SJSA1 (cell line): ENCODE measurements at regions not wholly inside any gene's neighbourhood (a gene's known extent, or its start where the extent isn't known, plus 50 kb on each side); places are given as distances from the start of the nearest gene placed in this dataset.

Source experiments
- DNase-seq, 2 experiments: peaks; one replicate each; pipeline ENCODE4 v3.0.0-alpha.2; 2015 to 2020; ENCODE audit warnings: low spot score in 2 of 2, low read depth in 1 of 2
- H3K27ac ChIP-seq: fragments of 250-450 bp; sonication (Bioruptor Pico); 2 replicates; pipeline ENCODE4 v1.5.1; 2020; ENCODE audit warnings: mild to moderate bottlenecking, moderate library complexity
- H3K27me3 ChIP-seq: fragments of 250-450 bp; sonication (Bioruptor Pico); replicated peaks from 2 replicates; pipeline ENCODE4 v1.5.1; 2020; ENCODE audit warnings: mild to moderate bottlenecking, moderate library complexity
- H3K36me3 ChIP-seq: fragments of 250-450 bp; sonication (Bioruptor Pico); 2 replicates; pipeline ENCODE4 v1.5.1; 2020; ENCODE audit warnings: mild to moderate bottlenecking
- H3K4me1 ChIP-seq: fragments of 250-450 bp; sonication (Bioruptor Pico); replicated peaks from 2 replicates; pipeline ENCODE4 v1.6.1; 2021; ENCODE audit warnings: mild to moderate bottlenecking
- H3K4me3 ChIP-seq: fragments of 250-450 bp; sonication (Bioruptor Pico); 2 replicates; pipeline ENCODE4 v1.5.1; 2020; ENCODE audit warnings: mild to moderate bottlenecking
- H3K9me3 ChIP-seq: fragments of 250-450 bp; sonication (Bioruptor Pico); replicated peaks from 2 replicates; pipeline ENCODE4 v1.5.1; 2020; ENCODE audit warnings: mild to moderate bottlenecking

GRCh38 chr3:83039422-83039821 is 1278.0 kb upstream of the GBE1 start:
- Histone ChIP-seq H3K27ac (no peak overlapping the region), H3K36me3 (no peaks in the 10 kb centered on the region), H3K27me3 (no peaks in the 10 kb centered on the region), H3K9me3 (no peaks in the 10 kb centered on the region), H3K4me3 (no peak overlapping the region), H3K4me1 (no peaks in the 10 kb centered on the region)
- peak in 1 of 2 experiments; percentile 23 for DNase-seq

GRCh38 chr3:83035704-83036010 is 1274.2 kb upstream of the GBE1 start:
- no peaks in the 10 kb centered on the region for H3K27me3 ChIP-seq
- H3K4me3 ChIP-seq = no peak overlapping the region
- H3K4me1 ChIP-seq = no peaks in the 10 kb centered on the region
- H3K9me3 ChIP-seq = no peaks in the 10 kb centered on the region
- DNase-seq = no peak
- H3K27ac ChIP-seq = no peak overlapping the region
- no peaks in the 10 kb centered on the region for H3K36me3 ChIP-seq

- peak in 1 of 2 experiments; percentile 19 for DNase-seq
- Histone ChIP-seq H3K4me1 (no peaks in the 10 kb centered on the region), H3K4me3 (no peak overlapping the region), H3K27me3 (no peaks in the 10 kb centered on the region), H3K27ac (no peak overlapping the region), H3K36me3 (no peaks in the 10 kb centered on the region), H3K9me3 (no peaks in the 10 kb centered on the region)
Measured at GRCh38 chr3:83034806-83035703, 1273.6 kb upstream of the GBE1 start.

GRCh38 chr3:83033133-83033532 is 1271.7 kb upstream of the GBE1 start:
- H3K4me1 ChIP-seq = no peaks in the 10 kb centered on the region
- H3K9me3 ChIP-seq = no peaks in the 10 kb centered on the region
- no peaks in the 10 kb centered on the region for H3K36me3 ChIP-seq
- DNase-seq = no peak
- H3K4me3 ChIP-seq = no peak overlapping the region
- H3K27me3 ChIP-seq = no peaks in the 10 kb centered on the region
- H3K27ac ChIP-seq = no peak overlapping the region

GRCh38 chr3:83023086-83023485 is 1261.6 kb upstream of the GBE1 start:
- no peaks in the 10 kb centered on the region; the same call in 1 of the 2 replicates for H3K9me3 ChIP-seq

GRCh38 chr3:83011481-83011880 is 1250.0 kb upstream of the GBE1 start:
- Histone ChIP-seq H3K27me3 (no peaks in the 10 kb centered on the region), H3K4me1 (no peaks in the 10 kb centered on the region), H3K9me3 (no peaks in the 10 kb centered on the region; the same call in 1 of the 2 replicates), H3K4me3 (no peak overlapping the region), H3K36me3 (no peaks in the 10 kb centered on the region), H3K27ac (no peak overlapping the region)
- DNase-seq = no peak

More at GRCh38 chr3:83023086-83023485, 1261.6 kb upstream of the GBE1 start:
- no peak for DNase-seq
- H3K4me3 ChIP-seq = no peak overlapping the region
- H3K36me3 ChIP-seq = no peaks in the 10 kb centered on the region
- no peak overlapping the region for H3K27ac ChIP-seq
- no peaks in the 10 kb centered on the region for H3K27me3 ChIP-seq
- H3K4me1 ChIP-seq = no peaks in the 10 kb centered on the region

GRCh38 chr3:83003917-83004316 is 1242.5 kb upstream of the GBE1 start:
- no peak overlapping the region for H3K27ac ChIP-seq
- no peaks in the 10 kb centered on the region for H3K4me1 ChIP-seq
- no peak overlapping the region for H3K4me3 ChIP-seq
- peaks cover 2% of the 10 kb centered on the region; the same call in 1 of the 2 replicates for H3K9me3 ChIP-seq
- H3K27me3 ChIP-seq = no peaks in the 10 kb centered on the region
- no peaks in the 10 kb centered on the region for H3K36me3 ChIP-seq
- no peak for DNase-seq

- Histone ChIP-seq H3K36me3 (no peaks in the 10 kb centered on the region), H3K4me1 (no peaks in the 10 kb centered on the region), H3K4me3 (no peak overlapping the region), H3K9me3 (peaks cover 2% of the 10 kb centered on the region; the same call in 1 of the 2 replicates), H3K27ac (no peak overlapping the region), H3K27me3 (no peaks in the 10 kb centered on the region)
- no peak for DNase-seq
Measured at GRCh38 chr3:83002869-83003445, 1241.5 kb upstream of the GBE1 start.

GRCh38 chr3:82999777-83000176 is 1238.3 kb upstream of the GBE1 start:
- H3K27ac ChIP-seq = no peak overlapping the region
- no peak for DNase-seq

GRCh38 chr3:82978368-82978767 is 1216.9 kb upstream of the GBE1 start:
- H3K27ac ChIP-seq = no peak overlapping the region
- H3K27me3 ChIP-seq = no peaks in the 10 kb centered on the region
- H3K9me3 ChIP-seq = no peaks in the 10 kb centered on the region; the same call in 1 of the 2 replicates
- H3K4me3 ChIP-seq = no peak overlapping the region
- H3K4me1 ChIP-seq = no peaks in the 10 kb centered on the region
- DNase-seq = no peak
- no peaks in the 10 kb centered on the region for H3K36me3 ChIP-seq

More at GRCh38 chr3:82999777-83000176, 1238.3 kb upstream of the GBE1 start:
- Histone ChIP-seq H3K9me3 (0 out of 2 replicates have a peak, but pooled peaks cover 2% of the 10 kb centered on the region), H3K4me1 (no peaks in the 10 kb centered on the region), H3K27me3 (no peaks in the 10 kb centered on the region), H3K36me3 (no peaks in the 10 kb centered on the region), H3K4me3 (no peak overlapping the region)

GRCh38 chr3:82977871-82978270 is 1216.4 kb upstream of the GBE1 start:
- no peaks in the 10 kb centered on the region for H3K4me1 ChIP-seq
- no peak for DNase-seq
- no peaks in the 10 kb centered on the region for H3K36me3 ChIP-seq
- no peak overlapping the region for H3K27ac ChIP-seq
- H3K27me3 ChIP-seq = no peaks in the 10 kb centered on the region
- no peak overlapping the region for H3K4me3 ChIP-seq
- no peaks in the 10 kb centered on the region; the same call in 1 of the 2 replicates for H3K9me3 ChIP-seq

- no peak overlapping the region for H3K27ac ChIP-seq
- no peaks in the 10 kb centered on the region for H3K36me3 ChIP-seq
- no peaks in the 10 kb centered on the region for H3K4me1 ChIP-seq
- no peaks in the 10 kb centered on the region; the same call in 1 of the 2 replicates for H3K9me3 ChIP-seq
- H3K27me3 ChIP-seq = no peaks in the 10 kb centered on the region
- H3K4me3 ChIP-seq = no peak overlapping the region
- DNase-seq = no peak
Measured at GRCh38 chr3:82973791-82974190, 1212.3 kb upstream of the GBE1 start.

- Histone ChIP-seq H3K36me3 (no peaks in the 10 kb centered on the region), H3K4me3 (no peak overlapping the region)
Measured at GRCh38 chr3:82960379-82960778, 1198.9 kb upstream of the GBE1 start.

GRCh38 chr3:82957696-82958095 is 1196.3 kb upstream of the GBE1 start:
- Histone ChIP-seq H3K27ac (no peak overlapping the region), H3K36me3 (no peaks in the 10 kb centered on the region), H3K9me3 (0 out of 2 replicates have a peak, but pooled peaks cover 2% of the 10 kb centered on the region), H3K27me3 (no peaks in the 10 kb centered on the region), H3K4me1 (no peaks in the 10 kb centered on the region), H3K4me3 (no peak overlapping the region)
- no peak for DNase-seq

More at GRCh38 chr3:82960379-82960778, 1198.9 kb upstream of the GBE1 start:
- H3K27ac ChIP-seq = no peak overlapping the region
- no peaks in the 10 kb centered on the region for H3K27me3 ChIP-seq
- no peaks in the 10 kb centered on the region for H3K9me3 ChIP-seq
- H3K4me1 ChIP-seq = no peaks in the 10 kb centered on the region
- DNase-seq = no peak
